Activated B cell treated with CpG ODN at 0.5 μM for 24 hours (primary cell): ENCODE measurements at regions not wholly inside any gene's neighbourhood (a gene's known extent, or its start where the extent isn't known, plus 50 kb on each side); places are given as distances from the start of the nearest gene placed in this dataset.

ENCODE experiments used
- ATAC-seq: fragments of 200-7000 bp; cut with Tn5 transposase; one replicate; pipeline ENCODE4 v1.10.0; 2021; ENCODE audit warnings: low read depth, mild to moderate bottlenecking, moderate library complexity
- CTCF ChIA-PET: fragments of 350-600 bp; sonication (Branson Sonifier 250); formaldehyde crosslinking; loops from one replicate; lab custom pipeline; 2021; ENCODE audit warnings: antibody characterized with exemption; lab: Charles Lee
- POLR2A ChIA-PET: fragments of 350-600 bp; sonication (Branson Sonifier 250); formaldehyde crosslinking; loops from one replicate; lab custom pipeline; 2021; ENCODE audit warnings: antibody characterized with exemption; lab: Charles Lee
- DNase-seq: peaks from one replicate; pipeline ENCODE4 v3.0.0; 2022
- H3K27ac Mint-ChIP-seq: one replicate; pipeline ENCODE4 v1.8.0; 2020; ENCODE audit warnings: mixed read lengths
- H3K27me3 Mint-ChIP-seq: one replicate; pipeline ENCODE4 v1.8.0; 2021; ENCODE audit warnings: mixed read lengths
- H3K36me3 Mint-ChIP-seq: one replicate; pipeline ENCODE4 v1.8.0; 2021; ENCODE audit warnings: low read depth, mixed read lengths
- H3K4me1 Mint-ChIP-seq: one replicate; pipeline ENCODE4 v1.8.0; 2021; ENCODE audit warnings: mixed read lengths
- H3K4me3 Mint-ChIP-seq: one replicate; pipeline ENCODE4 v1.8.0; 2020; ENCODE audit warnings: mild to moderate bottlenecking, mixed read lengths
- H3K9me3 Mint-ChIP-seq: one replicate; pipeline ENCODE4 v1.8.0; 2020; ENCODE audit warnings: mixed read lengths
- intact Hi-C: fragments of 100-400 bp; cut with micrococcal nuclease; formaldehyde crosslinking; loops from one replicate; pipeline ENCODE4 v1.15.1; 2024
- TF ChIP-seq, protein P1 (sequence below): fragments of 200-600 bp; IDR thresholded peaks from one replicate; pipeline ENCODE4 v1.8.0; 2022; ENCODE audit warnings: antibody characterized with exemption, mild to moderate bottlenecking

GRCh38 chr5:27437594-27438200, 399.3 kb upstream of the CDH9 start:
- ATAC-seq = no peak
- no peak for DNase-seq
- Mint-ChIP-seq H3K27ac (no peak overlapping the region), H3K36me3 (no peaks in the 10 kb centered on the region), H3K4me3 (no peak overlapping the region), H3K9me3 (peaks cover 4% of the 10 kb centered on the region), H3K27me3 (no peaks in the 10 kb centered on the region), H3K4me1 (no peaks in the 10 kb centered on the region)
- POLR2A ChIA-PET = no interaction called here
- intact Hi-C loops = no loop called here
- TF ChIP-seq, protein P1, sequence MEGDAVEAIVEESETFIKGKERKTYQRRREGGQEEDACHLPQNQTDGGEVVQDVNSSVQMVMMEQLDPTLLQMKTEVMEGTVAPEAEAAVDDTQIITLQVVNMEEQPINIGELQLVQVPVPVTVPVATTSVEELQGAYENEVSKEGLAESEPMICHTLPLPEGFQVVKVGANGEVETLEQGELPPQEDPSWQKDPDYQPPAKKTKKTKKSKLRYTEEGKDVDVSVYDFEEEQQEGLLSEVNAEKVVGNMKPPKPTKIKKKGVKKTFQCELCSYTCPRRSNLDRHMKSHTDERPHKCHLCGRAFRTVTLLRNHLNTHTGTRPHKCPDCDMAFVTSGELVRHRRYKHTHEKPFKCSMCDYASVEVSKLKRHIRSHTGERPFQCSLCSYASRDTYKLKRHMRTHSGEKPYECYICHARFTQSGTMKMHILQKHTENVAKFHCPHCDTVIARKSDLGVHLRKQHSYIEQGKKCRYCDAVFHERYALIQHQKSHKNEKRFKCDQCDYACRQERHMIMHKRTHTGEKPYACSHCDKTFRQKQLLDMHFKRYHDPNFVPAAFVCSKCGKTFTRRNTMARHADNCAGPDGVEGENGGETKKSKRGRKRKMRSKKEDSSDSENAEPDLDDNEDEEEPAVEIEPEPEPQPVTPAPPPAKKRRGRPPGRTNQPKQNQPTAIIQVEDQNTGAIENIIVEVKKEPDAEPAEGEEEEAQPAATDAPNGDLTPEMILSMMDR = no peak
- CTCF ChIA-PET = no interaction called here

GRCh38 chr5:27434335-27434734, 395.9 kb upstream of the CDH9 start:
- CTCF ChIA-PET = no interaction called here
- intact Hi-C loops = no loop called here

GRCh38 chr5:27414099-27414498, 375.7 kb upstream of the CDH9 start:
- TF ChIP-seq, protein P1 = no peak
- Mint-ChIP-seq H3K4me1 (no peaks in the 10 kb centered on the region), H3K9me3 (peaks cover 4% of the 10 kb centered on the region), H3K4me3 (no peak overlapping the region), H3K36me3 (no peaks in the 10 kb centered on the region), H3K27ac (no peak overlapping the region), H3K27me3 (no peaks in the 10 kb centered on the region)
- ChIA-PET POLR2A (no interaction called here), CTCF (no interaction called here)
- DNase-seq = no peak
- no peak for ATAC-seq
- intact Hi-C loops = no loop called here

More at GRCh38 chr5:27434335-27434734, 395.9 kb upstream of the CDH9 start:
- POLR2A ChIA-PET = no interaction called here
- Mint-ChIP-seq H3K9me3 (peaks cover 8% of the 10 kb centered on the region), H3K36me3 (no peaks in the 10 kb centered on the region), H3K4me3 (no peak overlapping the region), H3K27me3 (no peaks in the 10 kb centered on the region), H3K4me1 (no peaks in the 10 kb centered on the region), H3K27ac (no peak overlapping the region)
- DNase-seq (no peak), ATAC-seq (no peak)
- TF ChIP-seq, protein P1 = no peak

DNA sequence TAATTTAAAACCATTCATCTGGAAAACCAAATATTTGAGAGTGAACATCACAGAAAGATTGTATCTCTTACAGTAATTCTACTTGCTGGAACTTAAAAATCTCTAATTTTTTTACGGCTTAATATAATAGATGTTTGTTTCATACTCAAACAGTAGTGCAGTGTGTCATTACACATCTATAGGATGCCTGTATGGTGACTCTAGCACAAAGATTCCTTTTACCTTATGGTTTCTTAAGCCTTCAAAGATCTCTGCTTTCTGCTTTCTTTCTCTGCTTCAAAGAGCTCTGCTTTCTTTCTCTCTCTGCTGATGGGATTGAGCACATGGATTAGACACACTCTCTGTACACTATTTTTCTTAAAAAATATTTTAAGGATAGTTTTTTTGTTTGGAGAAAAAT, 374.0 kb upstream of the CDH9 start:
- ATAC-seq (no peak), DNase-seq (no peak)
- Mint-ChIP-seq H3K4me3 (no peak overlapping the region), H3K36me3 (no peaks in the 10 kb centered on the region), H3K27me3 (no peaks in the 10 kb centered on the region), H3K4me1 (no peaks in the 10 kb centered on the region), H3K9me3 (peaks cover 4% of the 10 kb centered on the region), H3K27ac (no peak overlapping the region)
- ChIA-PET CTCF (no interaction called here), POLR2A (no interaction called here)
- TF ChIP-seq, protein P1 = no peak
- intact Hi-C loops = no loop called here

GRCh38 chr5:27406020-27406419, 367.6 kb upstream of the CDH9 start:
- Mint-ChIP-seq H3K36me3 (no peaks in the 10 kb centered on the region), H3K27me3 (no peaks in the 10 kb centered on the region), H3K4me3 (no peak overlapping the region), H3K9me3 (peaks cover 3% of the 10 kb centered on the region), H3K4me1 (no peaks in the 10 kb centered on the region), H3K27ac (no peak overlapping the region)
- ATAC-seq = no peak
- TF ChIP-seq, protein P1 = no peak
- CTCF ChIA-PET = no interaction called here
- POLR2A ChIA-PET = no interaction called here
- intact Hi-C loops = no loop called here
- no peak for DNase-seq
